Amniotic epithelial cell (primary cell): ENCODE measurements at regions not wholly inside any gene's neighbourhood (a gene's known extent, or its start where the extent isn't known, plus 50 kb on each side); places are given as distances from the start of the nearest gene placed in this dataset.

Experiments
- DNase-seq: peaks from one replicate; pipeline ENCODE4 v3.0.0-alpha.2; 2010; ENCODE audit warnings: low read depth

DNA sequence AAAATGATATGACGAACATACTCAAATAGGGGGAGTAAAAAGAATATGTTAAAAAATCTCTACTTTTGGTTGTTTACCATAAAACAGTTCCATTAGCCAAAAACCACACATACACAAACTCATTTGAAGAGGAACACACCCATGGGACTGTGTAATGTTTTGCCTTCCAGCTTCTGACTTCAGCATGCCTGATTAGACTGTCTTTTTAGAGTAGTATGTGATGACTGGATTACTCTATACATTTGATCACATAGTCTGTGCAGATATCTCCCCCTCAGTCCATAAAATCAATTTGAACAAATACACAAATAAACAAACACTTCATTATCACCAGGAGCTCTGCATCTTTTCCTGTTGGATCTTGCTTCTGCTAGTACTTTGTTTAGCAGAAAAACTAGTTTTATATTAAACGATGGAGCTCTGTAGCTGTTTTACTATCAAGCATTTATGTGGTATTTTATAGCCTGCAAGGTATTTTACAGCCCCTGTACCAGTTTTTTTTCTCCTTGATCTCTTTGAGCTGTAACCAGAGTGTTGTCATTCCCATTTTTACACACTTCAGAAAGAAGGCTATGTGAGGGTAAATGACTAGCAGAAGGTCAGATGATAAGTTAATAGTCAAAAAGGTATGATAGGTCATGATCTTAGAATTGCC, 866.5 kb upstream of the MAP3K7 start:
- DNase-seq: no peak

DNA sequence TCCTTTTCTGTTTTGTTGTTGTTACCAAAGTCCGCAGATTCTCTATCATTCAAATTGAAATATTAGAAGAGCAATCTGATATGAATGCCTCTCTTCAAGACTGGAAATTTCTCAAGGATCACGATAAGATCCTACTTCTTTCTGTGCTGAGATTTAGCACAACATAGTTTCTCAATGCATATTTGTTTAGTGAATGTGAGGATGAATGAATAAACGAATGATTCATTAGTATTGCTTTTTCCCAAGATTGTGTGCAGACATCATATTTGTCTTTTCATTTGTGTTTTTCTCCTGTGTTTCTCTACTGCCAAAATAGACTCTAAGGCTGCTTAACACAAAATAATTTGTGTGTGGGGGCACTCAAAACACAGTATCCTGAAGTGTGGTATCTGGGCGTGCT, 862.7 kb upstream of the MAP3K7 start:
- peak; percentile 51 for DNase-seq

DNA sequence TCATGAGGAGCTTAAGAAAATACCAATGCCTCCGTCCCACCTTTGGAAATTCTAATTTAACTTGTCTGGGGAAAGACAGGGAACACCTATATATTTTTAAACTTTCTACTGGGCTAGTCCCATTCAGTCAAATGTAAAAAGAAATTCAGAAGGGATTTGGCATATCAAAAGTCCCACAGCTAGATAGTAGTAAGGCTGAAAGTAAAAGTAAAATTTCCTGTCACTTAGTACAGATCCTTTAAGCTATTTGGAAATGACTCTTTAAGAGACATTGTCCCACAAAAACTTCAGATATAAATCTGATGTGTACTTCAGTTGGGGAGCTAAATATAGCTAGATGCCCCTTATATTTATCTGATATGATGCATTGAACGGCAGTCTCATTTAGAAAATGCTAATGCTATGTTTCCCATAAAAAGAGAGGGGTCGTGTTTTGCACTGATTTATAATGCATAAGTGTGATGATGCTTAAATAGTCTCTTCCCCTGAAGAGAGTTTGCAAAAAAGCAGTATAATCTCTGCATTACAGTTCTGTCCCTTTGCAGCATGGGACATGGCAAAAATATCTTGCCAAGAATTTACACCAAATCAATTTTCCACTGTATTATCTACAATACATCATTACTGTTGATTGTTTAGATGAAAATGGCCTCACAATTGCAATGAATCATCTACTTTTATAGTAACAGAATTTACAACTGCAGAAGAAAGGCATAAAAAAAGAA, 860.8 kb upstream of the MAP3K7 start:
- no peak for DNase-seq

DNA sequence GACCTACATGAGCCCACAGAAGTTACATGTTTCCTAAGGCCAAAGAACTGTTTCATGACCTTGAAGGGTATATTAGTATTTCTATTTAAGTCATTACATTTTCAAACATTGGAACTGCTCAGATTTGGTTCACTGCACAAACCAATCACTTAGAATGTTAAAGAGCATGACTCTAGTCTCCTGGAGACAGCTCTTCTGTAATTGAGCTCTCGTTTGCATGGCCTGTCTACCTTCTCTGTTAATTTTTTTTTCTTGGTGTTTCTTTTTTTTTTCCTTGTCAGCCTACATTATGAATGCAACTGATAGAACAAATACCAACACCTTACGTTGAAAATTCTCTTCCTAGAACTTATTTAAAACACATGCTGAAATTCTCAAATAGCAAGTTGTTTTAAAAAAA, 860.2 kb upstream of the MAP3K7 start:
- no peak for DNase-seq

GRCh38 chr6:91443405-91443804, 856.5 kb upstream of the MAP3K7 start:
- DNase-seq: no peak

GRCh38 chr6:91442342-91442741, 855.5 kb upstream of the MAP3K7 start:
- no peak for DNase-seq

GRCh38 chr6:91438570-91438969, 851.7 kb upstream of the MAP3K7 start:
- DNase-seq: peak; percentile 4

- no peak for DNase-seq
Measured at GRCh38 chr6:91437315-91437729, 850.5 kb upstream of the MAP3K7 start.

- no peak for DNase-seq
Measured at GRCh38 chr6:91436448-91436847, 849.6 kb upstream of the MAP3K7 start.

- no peak for DNase-seq
Measured at GRCh38 chr6:91435630-91436029, 848.8 kb upstream of the MAP3K7 start.

GRCh38 chr6:91434576-91434975, 847.7 kb upstream of the MAP3K7 start:
- DNase-seq: no peak

- DNase-seq: no peak
Measured at GRCh38 chr6:91433660-91434534, 847.0 kb upstream of the MAP3K7 start.

- DNase-seq: no peak
Measured at GRCh38 chr6:91428953-91429560, 842.2 kb upstream of the MAP3K7 start.

DNA sequence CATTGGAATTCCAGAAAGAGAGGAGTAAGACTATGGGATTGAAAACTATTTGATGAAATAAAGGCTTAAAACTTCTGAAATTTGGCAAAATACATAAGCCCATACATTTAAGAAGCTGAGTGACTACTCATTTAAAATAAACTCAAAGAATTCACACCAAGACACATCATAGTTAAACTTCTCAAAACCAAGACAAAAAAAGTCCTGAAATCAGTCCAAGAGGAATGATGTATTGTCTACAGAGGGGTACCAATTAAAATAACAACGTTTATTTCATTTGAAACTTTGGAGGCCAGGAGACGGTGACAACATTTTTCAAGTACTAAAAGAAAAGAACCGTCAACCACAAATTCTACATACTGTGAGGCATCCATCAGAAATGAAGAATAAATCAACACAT, 841.4 kb upstream of the MAP3K7 start:
- no peak for DNase-seq

DNA sequence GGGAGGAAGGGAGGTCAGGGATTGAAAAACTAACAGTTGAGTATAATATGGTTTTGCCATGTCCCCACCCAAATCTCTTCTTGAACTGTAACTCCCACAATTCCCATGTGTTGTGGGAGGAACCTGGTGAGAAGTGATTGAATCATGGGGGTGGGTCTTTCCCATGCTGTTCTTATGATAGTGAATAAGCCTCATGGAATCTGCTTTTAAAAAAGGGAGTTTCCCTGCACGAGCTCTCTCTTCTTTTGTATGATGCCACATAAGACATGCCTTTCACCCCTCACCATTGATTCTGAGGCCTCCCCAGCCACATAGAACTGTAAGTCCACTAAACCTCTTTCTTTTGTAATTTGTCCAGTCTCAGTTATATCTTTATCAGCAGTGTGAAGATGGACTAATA, 833.4 kb upstream of the MAP3K7 start:
- DNase-seq: no peak

DNA sequence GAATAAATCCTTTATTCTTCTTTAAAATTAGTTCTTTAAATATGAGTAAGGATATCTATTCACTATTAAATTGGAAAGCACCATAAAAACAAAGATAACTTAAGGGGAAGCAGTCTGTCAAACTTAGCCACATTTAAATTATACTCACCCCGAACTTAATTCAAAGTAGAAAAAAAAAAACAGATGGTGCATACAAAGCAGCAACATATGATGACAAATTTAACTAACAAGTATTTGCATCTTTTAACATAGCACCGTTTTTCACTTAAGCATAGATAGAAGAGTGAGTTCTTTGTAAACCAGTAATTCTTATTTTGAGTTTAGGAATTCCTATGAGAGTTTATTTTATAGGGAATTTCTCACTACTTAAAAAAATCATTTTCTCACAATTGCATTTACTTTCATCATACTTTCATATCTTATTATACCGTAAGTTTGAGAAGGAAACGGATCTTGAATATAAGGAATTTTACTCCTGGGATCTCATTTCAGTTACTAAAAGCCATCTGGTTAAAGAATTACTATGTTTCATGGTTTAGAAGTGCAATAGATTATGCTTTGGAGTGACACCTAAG, 828.2 kb upstream of the MAP3K7 start:
- no peak for DNase-seq

- DNase-seq: no peak
Measured at GRCh38 chr6:91412532-91412931, 825.7 kb upstream of the MAP3K7 start.

- DNase-seq: no peak
Measured at GRCh38 chr6:91407706-91408105, 820.8 kb upstream of the MAP3K7 start.

GRCh38 chr6:91392951-91393350, 806.1 kb upstream of the MAP3K7 start:
- no peak for DNase-seq

GRCh38 chr6:91387290-91388059, 800.6 kb upstream of the MAP3K7 start:
- DNase-seq: no peak

DNA sequence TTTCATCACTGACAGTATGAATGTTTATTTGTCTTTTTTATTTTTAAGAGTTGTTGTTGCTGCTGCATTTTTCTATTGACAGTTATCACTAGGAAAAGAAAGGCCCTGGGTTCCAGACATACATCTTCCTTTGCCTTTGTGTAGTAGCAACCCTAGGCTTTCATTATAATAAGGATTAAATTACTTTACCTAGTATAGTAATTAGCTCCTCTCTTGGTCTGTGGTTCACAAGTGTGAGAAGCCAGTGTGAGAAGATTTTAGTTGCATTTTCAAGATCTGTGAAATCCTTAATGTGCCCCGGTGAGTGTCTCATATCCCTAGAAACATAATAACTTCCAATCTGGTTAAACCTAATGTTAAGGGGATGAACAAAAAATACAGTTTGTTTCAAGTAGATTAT, 799.3 kb upstream of the MAP3K7 start:
- DNase-seq: no peak
